H9 (cell line): ENCODE measurements at regions not wholly inside any gene's neighbourhood (a gene's known extent, or its start where the extent isn't known, plus 50 kb on each side); places are given as distances from the start of the nearest gene placed in this dataset.

Source experiments
- DNase-seq: peaks from one replicate; pipeline ENCODE4 v3.0.0-alpha.2; 2017
- H2AFZ ChIP-seq: one replicate; pipeline ENCODE4 v1.6.1; 2013; ENCODE audit warnings: mild to moderate bottlenecking, low read length, control low read depth, moderate library complexity
- H2AK5ac ChIP-seq: 2 replicates; pipeline ENCODE4 v1.6.1; 2013; ENCODE audit warnings: low read length, control low read depth, mixed read lengths; ENCODE audit not compliant: insufficient read length
- H2BK120ac ChIP-seq: one replicate; pipeline ENCODE4 v1.6.1; 2013; ENCODE audit warnings: low read depth, mild to moderate bottlenecking, low read length, control low read depth, inconsistent platforms; ENCODE audit not compliant: poor library complexity, severe bottlenecking
- H2BK12ac ChIP-seq: 2 replicates; pipeline ENCODE4 v1.6.1; 2013; ENCODE audit warnings: low read length, control low read depth, mixed read lengths, low read depth; ENCODE audit not compliant: insufficient read length
- H2BK15ac ChIP-seq: 2 replicates; pipeline ENCODE4 v1.6.1; 2013; ENCODE audit warnings: low read depth, low read length, control low read depth
- H2BK20ac ChIP-seq: one replicate; pipeline ENCODE4 v1.6.1; 2013; ENCODE audit warnings: low read depth, mild to moderate bottlenecking, low read length, control low read depth, inconsistent platforms; ENCODE audit not compliant: poor library complexity, severe bottlenecking
- H2BK5ac ChIP-seq: 2 replicates; pipeline ENCODE4 v1.6.1; 2013; ENCODE audit warnings: low read length, control low read depth, mixed read lengths; ENCODE audit not compliant: insufficient read length
- H3K14ac ChIP-seq: 2 replicates; pipeline ENCODE4 v1.6.1; 2013; ENCODE audit warnings: low read length, control low read depth; ENCODE audit not compliant: insufficient read depth
- H3K18ac ChIP-seq: 2 replicates; pipeline ENCODE4 v1.6.1; 2013; ENCODE audit warnings: low read depth, mild to moderate bottlenecking, mixed read lengths, low read length, control low read depth; ENCODE audit not compliant: insufficient read length
- H3K23ac ChIP-seq: 2 replicates; pipeline ENCODE4 v1.6.1; 2013; ENCODE audit warnings: low read length, control low read depth, mixed read lengths, low read depth; ENCODE audit not compliant: insufficient read length
- H3K23me2 ChIP-seq: 2 replicates; pipeline ENCODE4 v1.6.1; 2013; ENCODE audit warnings: low read depth, mild to moderate bottlenecking, mixed read lengths, low read length, control low read depth; ENCODE audit not compliant: insufficient read length, poor library complexity, severe bottlenecking
- H3K27ac ChIP-seq: 2 replicates; pipeline ENCODE4 v1.5.1; 2013; ENCODE audit warnings: low read length, control low read depth, mixed read lengths, low read depth; ENCODE audit not compliant: insufficient read length
- H3K27me3 ChIP-seq: 2 replicates; pipeline ENCODE4 v1.6.1; 2013; ENCODE audit warnings: low read length, control low read depth, inconsistent platforms; ENCODE audit not compliant: insufficient read depth
- H3K4ac ChIP-seq: 2 replicates; pipeline ENCODE4 v1.6.1; 2013; ENCODE audit warnings: low read depth, mild to moderate bottlenecking, control low read depth, inconsistent platforms, low read length, moderate library complexity
- H3K4me1 ChIP-seq: 2 replicates; pipeline ENCODE4 v1.6.1; 2013; ENCODE audit warnings: low read length, control low read depth, inconsistent platforms; ENCODE audit not compliant: insufficient read depth
- H3K4me2 ChIP-seq: 2 replicates; pipeline ENCODE4 v1.6.1; 2013; ENCODE audit warnings: low read length, control low read depth, mixed read lengths; ENCODE audit not compliant: insufficient read length, insufficient read depth
- H3K56ac ChIP-seq: 2 replicates; pipeline ENCODE4 v1.6.1; 2013; ENCODE audit warnings: low read depth, mild to moderate bottlenecking, mixed read lengths, low read length, control low read depth; ENCODE audit not compliant: insufficient read length
- H3K79me1 ChIP-seq: 2 replicates; pipeline ENCODE4 v1.6.1; 2013; ENCODE audit warnings: low read depth, mild to moderate bottlenecking, moderate library complexity, low read length, control low read depth, inconsistent platforms; ENCODE audit not compliant: insufficient read depth, poor library complexity, severe bottlenecking
- H3K79me2 ChIP-seq: 2 replicates; pipeline ENCODE4 v1.6.1; 2013; ENCODE audit warnings: low read length, control low read depth, inconsistent platforms; ENCODE audit not compliant: insufficient read depth
- H3K9ac ChIP-seq: 2 replicates; pipeline ENCODE4 v1.6.1; 2013; ENCODE audit warnings: low read length, control low read depth, mixed read lengths; ENCODE audit not compliant: insufficient read length; ENCODE audit errors: extremely low read depth
- H3K9me3 ChIP-seq: one replicate; pipeline ENCODE4 v1.6.1; 2013; ENCODE audit warnings: low read depth, low read length, inconsistent platforms; ENCODE audit not compliant: control insufficient read depth
- H3T11ph ChIP-seq: one replicate; pipeline ENCODE4 v1.6.1; 2013; ENCODE audit warnings: mild to moderate bottlenecking, low read length, control low read depth, inconsistent platforms
- H4K20me1 ChIP-seq: one replicate; pipeline ENCODE4 v1.6.1; 2013; ENCODE audit not compliant: control insufficient read depth, insufficient read length, insufficient read depth
- H4K5ac ChIP-seq: 2 replicates; pipeline ENCODE4 v1.6.1; 2013; ENCODE audit warnings: low read depth, mild to moderate bottlenecking, mixed read lengths, low read length, control low read depth; ENCODE audit not compliant: insufficient read length
- H4K8ac ChIP-seq: replicated peaks from 2 replicates; pipeline ENCODE4 v1.6.1; 2013; ENCODE audit warnings: low read length, control low read depth, mixed read lengths, low read depth; ENCODE audit not compliant: insufficient read length
- H4K91ac ChIP-seq: 2 replicates; pipeline ENCODE4 v1.6.1; 2013; ENCODE audit warnings: low read depth, mild to moderate bottlenecking, moderate library complexity, mixed read lengths, low read length, control low read depth; ENCODE audit not compliant: insufficient read length
- H3K27ac Mint-ChIP-seq, 3 experiments: 2 replicates in 2 of 3; 3 replicates in 1 of 3; pipeline ENCODE4 v1.8.0; 2020 to 2021; ENCODE audit warnings: mixed read lengths in 3 of 3, mild to moderate bottlenecking in 1 of 3, moderate library complexity in 1 of 3
- H3K27me3 Mint-ChIP-seq: 2 replicates; pipeline ENCODE4 v1.8.0; 2021; ENCODE audit warnings: low read depth, mild to moderate bottlenecking, moderate library complexity, mixed read lengths
- H3K36me3 Mint-ChIP-seq, 3 experiments: 2 replicates in 2 of 3; 3 replicates in 1 of 3; pipeline ENCODE4 v1.8.0; 2020 to 2021; ENCODE audit warnings: low read depth in 3 of 3, mixed read lengths in 3 of 3; ENCODE audit not compliant: insufficient read depth in 1 of 3
- H3K4me1 Mint-ChIP-seq, 2 experiments: 2 replicates each; pipeline ENCODE4 v1.8.0; 2020; ENCODE audit warnings: mixed read lengths in 2 of 2
- H3K4me3 Mint-ChIP-seq, 2 experiments: 2 replicates in 1 of 2; 3 replicates in 1 of 2; pipeline ENCODE4 v1.8.0; 2020 to 2021; ENCODE audit warnings: mild to moderate bottlenecking in 2 of 2, mixed read lengths in 2 of 2, moderate library complexity in 1 of 2
- H3K9me3 Mint-ChIP-seq, 2 experiments: 2 replicates in 1 of 2; 3 replicates in 1 of 2; pipeline ENCODE4 v1.8.0; 2020; ENCODE audit warnings: mild to moderate bottlenecking in 2 of 2, mixed read lengths in 2 of 2, moderate library complexity in 1 of 2
- WGBS: extraction: QIAGEN DNeasy Blood & Tissue Kit; methylation state at CpG from one replicate; pipeline ENCODE4 v1.1.7; 2013; ENCODE audit warnings: missing lambda C conversion rate, low lambda C conversion rate, mixed read lengths; ENCODE audit not compliant: insufficient read length; ENCODE audit errors: extremely low coverage; 5-methylcytosine and 5-hydroxymethylcytosine counted together
- TF ChIP-seq, protein P1 (sequence below): fragments of 200-600 bp; sonication (generic); conservative IDR thresholded peaks from 3 replicates; pipeline ENCODE4 v1.8.0; 2021; ENCODE audit warnings: antibody characterized with exemption, mild to moderate bottlenecking

DNA sequence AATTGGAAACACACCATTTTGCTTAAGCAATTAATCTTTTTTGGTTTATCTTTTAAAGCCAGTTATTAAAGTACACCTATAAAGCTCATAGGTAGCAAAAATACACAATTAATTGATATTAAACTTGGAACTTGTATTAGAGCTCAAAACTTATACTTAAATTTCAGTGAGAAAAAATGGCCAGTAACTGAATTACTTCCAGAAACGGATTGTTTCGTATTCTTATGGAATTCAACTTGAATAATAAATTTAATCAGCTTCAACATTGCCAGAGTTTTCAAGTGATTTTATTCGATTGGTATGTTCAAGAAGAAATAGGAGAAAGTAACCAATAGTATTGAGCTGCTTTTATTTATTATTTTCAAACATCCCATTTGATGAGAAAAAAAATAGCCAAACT, 112.7 kb upstream of the PDE10A start:
- H3K14ac ChIP-seq: no peak overlapping the region
- H2BK5ac ChIP-seq: no peak overlapping the region
- Mint-ChIP-seq H3K4me3 (no peak overlapping the region), H3K36me3 (no peaks in the 10 kb centered on the region), H3K4me1 (peaks cover 15% of the 10 kb centered on the region in 2 experiments), H3K27me3 (peaks cover 24% of the 10 kb centered on the region), H3K9me3 (no peaks in the 10 kb centered on the region), H3K27ac (no peak overlapping the region)
- no peak overlapping the region for H2BK120ac ChIP-seq
- H2BK20ac ChIP-seq: no peak overlapping the region
- no peak overlapping the region for H3K56ac ChIP-seq
- H2AK5ac ChIP-seq: no peak overlapping the region
- H4K8ac ChIP-seq: no peak overlapping the region
- TF ChIP-seq, protein P1, sequence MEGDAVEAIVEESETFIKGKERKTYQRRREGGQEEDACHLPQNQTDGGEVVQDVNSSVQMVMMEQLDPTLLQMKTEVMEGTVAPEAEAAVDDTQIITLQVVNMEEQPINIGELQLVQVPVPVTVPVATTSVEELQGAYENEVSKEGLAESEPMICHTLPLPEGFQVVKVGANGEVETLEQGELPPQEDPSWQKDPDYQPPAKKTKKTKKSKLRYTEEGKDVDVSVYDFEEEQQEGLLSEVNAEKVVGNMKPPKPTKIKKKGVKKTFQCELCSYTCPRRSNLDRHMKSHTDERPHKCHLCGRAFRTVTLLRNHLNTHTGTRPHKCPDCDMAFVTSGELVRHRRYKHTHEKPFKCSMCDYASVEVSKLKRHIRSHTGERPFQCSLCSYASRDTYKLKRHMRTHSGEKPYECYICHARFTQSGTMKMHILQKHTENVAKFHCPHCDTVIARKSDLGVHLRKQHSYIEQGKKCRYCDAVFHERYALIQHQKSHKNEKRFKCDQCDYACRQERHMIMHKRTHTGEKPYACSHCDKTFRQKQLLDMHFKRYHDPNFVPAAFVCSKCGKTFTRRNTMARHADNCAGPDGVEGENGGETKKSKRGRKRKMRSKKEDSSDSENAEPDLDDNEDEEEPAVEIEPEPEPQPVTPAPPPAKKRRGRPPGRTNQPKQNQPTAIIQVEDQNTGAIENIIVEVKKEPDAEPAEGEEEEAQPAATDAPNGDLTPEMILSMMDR: no peak
- H3K23me2 ChIP-seq: no peaks in the 10 kb centered on the region
- H4K91ac ChIP-seq: no peak overlapping the region
- no peaks in the 10 kb centered on the region for H3K27me3 ChIP-seq
- no peak for DNase-seq
- H3K23ac ChIP-seq: no peak overlapping the region
- no peaks in the 10 kb centered on the region for H4K20me1 ChIP-seq
- H3K9ac ChIP-seq: no peak overlapping the region
- no peaks in the 10 kb centered on the region for H3K79me1 ChIP-seq
- H3K18ac ChIP-seq: no peak overlapping the region
- no peak overlapping the region for H2BK15ac ChIP-seq
- H4K5ac ChIP-seq: no peak overlapping the region
- no peaks in the 10 kb centered on the region for H3K79me2 ChIP-seq
- peaks cover 4% of the 10 kb centered on the region; the same call in 1 of the 2 replicates for H3K4me1 ChIP-seq
- WGBS: no CpG with 5 or more reads among the region's 3 CpGs
- no peak overlapping the region for H3K27ac ChIP-seq
- H3K9me3 ChIP-seq: no peaks in the 10 kb centered on the region
- H3K4ac ChIP-seq: no peak overlapping the region
- H3K4me2 ChIP-seq: no peak overlapping the region
- no peak overlapping the region for H2AFZ ChIP-seq
- no peak overlapping the region for H3T11ph ChIP-seq
- H2BK12ac ChIP-seq: no peak overlapping the region
